ENCODE measurements at regions not wholly inside any gene's neighbourhood (a gene's known extent, or its start where the extent isn't known, plus 50 kb on each side); places are given as distances from the start of the nearest gene placed in this dataset.

DNA sequence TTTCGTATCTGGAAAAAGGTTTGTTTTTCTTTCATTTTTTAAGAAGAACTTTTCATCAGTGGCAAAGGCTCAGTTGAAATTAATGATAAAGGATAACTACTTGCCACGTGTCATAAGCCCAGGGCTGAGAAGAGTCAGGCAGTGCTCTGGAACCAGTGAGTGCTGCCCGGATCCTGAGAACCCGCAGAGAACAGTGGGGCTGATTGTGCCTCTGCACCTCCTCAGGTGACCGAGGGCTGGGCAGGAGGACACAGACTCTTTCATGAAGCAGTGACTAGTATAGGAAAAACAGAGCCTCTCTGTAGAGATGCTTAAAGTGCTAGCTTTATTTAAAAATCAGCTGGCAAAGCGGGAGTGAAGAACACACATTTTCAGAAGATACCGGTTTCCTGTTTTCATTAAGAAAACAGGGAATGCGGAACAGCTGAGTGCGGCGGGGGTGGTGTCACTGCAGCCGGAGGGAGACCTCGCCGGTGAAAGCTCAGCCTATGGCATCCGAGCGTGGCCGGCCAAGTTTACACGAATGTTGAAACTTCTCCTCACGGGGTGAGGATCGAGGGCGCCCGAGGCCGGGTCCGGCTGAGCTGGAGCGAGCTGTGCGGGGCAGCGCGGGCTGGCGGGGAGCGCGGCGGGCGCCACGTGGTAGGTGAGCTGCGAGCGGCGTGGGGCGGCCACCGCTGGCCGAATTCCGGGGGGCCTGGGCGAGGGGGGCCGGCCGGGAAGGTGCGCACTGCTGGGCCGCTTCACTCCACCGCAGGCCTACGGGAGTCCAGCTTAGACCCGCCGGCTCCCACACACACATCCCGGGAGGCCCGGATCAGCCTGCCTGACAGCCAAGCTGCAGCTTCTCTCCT is 134.7 kb upstream of the DMRT1 start (continued):
- TF ChIP-seq, protein P1, sequence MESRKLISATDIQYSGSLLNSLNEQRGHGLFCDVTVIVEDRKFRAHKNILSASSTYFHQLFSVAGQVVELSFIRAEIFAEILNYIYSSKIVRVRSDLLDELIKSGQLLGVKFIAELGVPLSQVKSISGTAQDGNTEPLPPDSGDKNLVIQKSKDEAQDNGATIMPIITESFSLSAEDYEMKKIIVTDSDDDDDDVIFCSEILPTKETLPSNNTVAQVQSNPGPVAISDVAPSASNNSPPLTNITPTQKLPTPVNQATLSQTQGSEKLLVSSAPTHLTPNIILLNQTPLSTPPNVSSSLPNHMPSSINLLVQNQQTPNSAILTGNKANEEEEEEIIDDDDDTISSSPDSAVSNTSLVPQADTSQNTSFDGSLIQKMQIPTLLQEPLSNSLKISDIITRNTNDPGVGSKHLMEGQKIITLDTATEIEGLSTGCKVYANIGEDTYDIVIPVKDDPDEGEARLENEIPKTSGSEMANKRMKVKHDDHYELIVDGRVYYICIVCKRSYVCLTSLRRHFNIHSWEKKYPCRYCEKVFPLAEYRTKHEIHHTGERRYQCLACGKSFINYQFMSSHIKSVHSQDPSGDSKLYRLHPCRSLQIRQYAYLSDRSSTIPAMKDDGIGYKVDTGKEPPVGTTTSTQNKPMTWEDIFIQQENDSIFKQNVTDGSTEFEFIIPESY (CRISPR knock-in tag; IDR thresholded peaks at IDR 0.05): no peak
- TF ChIP-seq ATF7 (IDR thresholded peaks at IDR 0.05) (no peak), ATF7 (CRISPR knock-in tag; IDR thresholded peaks at IDR 0.05) (no peak), DNMT3B (CRISPR knock-in tag; conservative IDR thresholded peaks at IDR 0.05) (no peak), RARG (CRISPR knock-in tag; IDR thresholded peaks at IDR 0.05; ENCODE audit: low read depth) (no peak), TBP (CRISPR knock-in tag; IDR thresholded peaks at IDR 0.05) (no peak), NR2F1 (CRISPR knock-in tag; IDR thresholded peaks at IDR 0.05) (no peak), BRCA1 (CRISPR knock-in tag; IDR thresholded peaks at IDR 0.05) (no peak), MAZ (IDR thresholded peaks at IDR 0.05; ENCODE audit: borderline replicate concordance, low read depth, low read length) (no peak), MAZ (CRISPR knock-in tag; IDR thresholded peaks at IDR 0.05; ENCODE audit: low read depth) (no peak), ZNF136 (CRISPR knock-in tag; IDR thresholded peaks at IDR 0.05; ENCODE audit: low read depth) (no peak), BHLHE40 (IDR thresholded peaks at IDR 0.05; ENCODE audit: low read length) (no peak), CENPX (CRISPR knock-in tag; IDR thresholded peaks at IDR 0.05) (no peak), DR1 (CRISPR knock-in tag; IDR thresholded peaks at IDR 0.05) (no peak), KLF15 (CRISPR knock-in tag; IDR thresholded peaks at IDR 0.05; ENCODE audit: borderline replicate concordance) (no peak)
- TF ChIP-seq, protein P2, sequence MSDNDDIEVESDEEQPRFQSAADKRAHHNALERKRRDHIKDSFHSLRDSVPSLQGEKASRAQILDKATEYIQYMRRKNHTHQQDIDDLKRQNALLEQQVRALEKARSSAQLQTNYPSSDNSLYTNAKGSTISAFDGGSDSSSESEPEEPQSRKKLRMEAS (IDR thresholded peaks at IDR 0.05): peak; percentile 75; the same call in 1 of the 2 replicates
- TF ChIP-seq, protein P3, sequence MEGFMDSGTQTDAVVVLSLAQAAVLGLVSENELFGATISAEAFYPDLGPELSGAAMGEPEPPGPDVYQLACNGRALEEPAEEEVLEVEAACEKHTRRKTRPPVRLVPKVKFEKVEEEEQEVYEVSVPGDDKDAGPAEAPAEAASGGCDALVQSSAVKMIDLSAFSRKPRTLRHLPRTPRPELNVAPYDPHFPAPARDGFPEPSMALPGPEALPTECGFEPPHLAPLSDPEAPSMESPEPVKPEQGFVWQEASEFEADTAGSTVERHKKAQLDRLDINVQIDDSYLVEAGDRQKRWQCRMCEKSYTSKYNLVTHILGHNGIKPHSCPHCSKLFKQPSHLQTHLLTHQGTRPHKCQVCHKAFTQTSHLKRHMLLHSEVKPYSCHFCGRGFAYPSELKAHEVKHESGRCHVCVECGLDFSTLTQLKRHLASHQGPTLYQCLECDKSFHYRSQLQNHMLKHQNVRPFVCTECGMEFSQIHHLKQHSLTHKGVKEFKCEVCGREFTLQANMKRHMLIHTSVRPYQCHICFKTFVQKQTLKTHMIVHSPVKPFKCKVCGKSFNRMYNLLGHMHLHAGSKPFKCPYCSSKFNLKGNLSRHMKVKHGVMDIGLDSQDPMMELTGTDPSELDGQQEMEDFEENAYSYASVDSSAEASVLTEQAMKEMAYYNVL (CRISPR knock-in tag; IDR thresholded peaks at IDR 0.05; ENCODE audit: borderline replicate concordance): no peak
- TF ChIP-seq, protein P4, sequence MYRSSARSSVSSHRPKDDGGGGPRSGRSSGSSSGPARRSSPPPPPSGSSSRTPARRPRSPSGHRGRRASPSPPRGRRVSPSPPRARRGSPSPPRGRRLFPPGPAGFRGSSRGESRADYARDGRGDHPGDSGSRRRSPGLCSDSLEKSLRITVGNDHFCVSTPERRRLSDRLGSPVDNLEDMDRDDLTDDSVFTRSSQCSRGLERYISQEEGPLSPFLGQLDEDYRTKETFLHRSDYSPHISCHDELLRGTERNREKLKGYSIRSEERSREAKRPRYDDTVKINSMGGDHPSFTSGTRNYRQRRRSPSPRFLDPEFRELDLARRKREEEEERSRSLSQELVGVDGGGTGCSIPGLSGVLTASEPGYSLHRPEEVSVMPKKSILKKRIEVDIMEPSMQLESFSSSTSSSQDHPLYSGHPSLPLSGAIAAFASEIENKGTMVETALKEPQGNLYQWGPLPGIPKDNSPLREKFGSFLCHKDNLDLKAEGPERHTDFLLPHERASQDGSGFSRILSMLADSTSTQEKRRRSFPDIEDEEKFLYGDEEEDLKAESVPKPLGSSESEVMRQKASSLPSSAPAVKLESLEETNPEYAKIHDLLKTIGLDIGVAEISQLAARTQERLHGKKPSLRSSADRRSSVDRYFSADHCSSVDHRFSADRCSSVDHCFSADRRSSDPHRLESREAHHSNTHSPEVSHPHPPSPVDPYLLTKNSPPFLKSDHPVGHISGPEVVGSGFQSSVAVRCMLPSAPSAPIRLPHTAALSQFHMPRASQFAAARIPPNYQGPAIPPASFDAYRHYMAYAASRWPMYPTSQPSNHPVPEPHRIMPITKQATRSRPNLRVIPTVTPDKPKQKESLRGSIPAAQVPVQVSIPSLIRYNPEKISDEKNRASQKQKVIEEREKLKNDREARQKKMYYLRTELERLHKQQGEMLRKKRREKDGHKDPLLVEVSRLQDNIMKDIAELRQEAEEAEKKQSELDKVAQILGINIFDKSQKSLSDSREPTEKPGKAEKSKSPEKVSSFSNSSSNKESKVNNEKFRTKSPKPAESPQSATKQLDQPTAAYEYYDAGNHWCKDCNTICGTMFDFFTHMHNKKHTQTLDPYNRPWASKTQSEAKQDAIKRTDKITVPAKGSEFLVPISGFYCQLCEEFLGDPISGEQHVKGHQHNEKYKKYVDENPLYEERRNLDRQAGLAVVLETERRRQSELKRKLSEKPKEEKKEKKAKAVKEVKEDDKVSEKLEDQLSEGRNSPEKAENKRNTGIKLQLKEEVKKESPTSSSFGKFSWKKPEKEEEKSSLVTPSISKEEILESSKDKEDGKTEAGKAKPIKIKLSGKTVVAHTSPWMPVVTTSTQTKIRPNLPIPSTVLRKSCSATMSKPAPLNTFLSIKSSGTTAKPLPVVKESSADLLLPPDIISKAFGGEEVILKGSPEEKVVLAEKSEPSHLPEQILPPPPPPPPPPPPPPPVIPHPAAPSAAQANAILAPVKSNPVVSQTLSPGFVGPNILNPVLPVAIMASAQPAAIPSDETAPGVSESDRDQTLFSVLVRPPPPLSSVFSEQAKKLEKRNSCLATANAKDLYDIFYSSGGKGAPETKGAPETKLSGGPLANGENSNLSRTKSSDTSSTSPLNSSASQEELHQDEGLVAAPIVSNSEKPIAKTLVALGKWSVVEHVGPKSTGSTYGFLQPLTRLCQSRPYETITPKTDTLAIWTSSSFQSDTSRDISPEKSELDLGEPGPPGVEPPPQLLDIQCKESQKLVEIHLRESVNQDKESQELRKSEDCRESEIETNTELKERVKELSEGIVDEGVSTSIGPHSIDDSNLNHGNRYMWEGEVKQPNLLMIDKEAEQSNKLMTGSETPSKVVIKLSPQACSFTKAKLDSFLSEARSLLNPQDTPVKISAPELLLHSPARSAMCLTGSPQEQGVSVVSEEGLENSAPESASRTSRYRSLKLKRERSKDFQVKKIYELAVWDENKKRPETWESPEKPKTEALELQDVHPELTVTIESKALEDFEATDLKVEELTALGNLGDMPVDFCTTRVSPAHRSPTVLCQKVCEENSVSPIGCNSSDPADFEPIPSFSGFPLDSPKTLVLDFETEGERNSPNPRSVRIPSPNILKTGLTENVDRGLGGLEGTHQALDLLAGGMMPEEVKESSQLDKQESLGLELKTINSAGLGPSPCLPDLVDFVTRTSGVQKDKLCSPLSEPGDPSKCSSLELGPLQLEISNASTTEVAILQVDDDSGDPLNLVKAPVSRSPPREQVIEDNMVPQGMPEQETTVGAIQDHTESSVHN (CRISPR knock-in tag; IDR thresholded peaks at IDR 0.05): no peak

Data from HepG2 (cell line).